H9 (cell line): ENCODE measurements at regions not wholly inside any gene's neighbourhood (a gene's known extent, or its start where the extent isn't known, plus 50 kb on each side); places are given as distances from the start of the nearest gene placed in this dataset.

Experiments
- DNase-seq: peaks from one replicate; pipeline ENCODE4 v3.0.0-alpha.2; 2017
- H2AFZ ChIP-seq: one replicate; pipeline ENCODE4 v1.6.1; 2013; ENCODE audit warnings: mild to moderate bottlenecking, low read length, control low read depth, moderate library complexity
- H2AK5ac ChIP-seq: 2 replicates; pipeline ENCODE4 v1.6.1; 2013; ENCODE audit warnings: low read length, control low read depth, mixed read lengths; ENCODE audit not compliant: insufficient read length
- H2BK120ac ChIP-seq: one replicate; pipeline ENCODE4 v1.6.1; 2013; ENCODE audit warnings: low read depth, mild to moderate bottlenecking, low read length, control low read depth, inconsistent platforms; ENCODE audit not compliant: poor library complexity, severe bottlenecking
- H2BK12ac ChIP-seq: 2 replicates; pipeline ENCODE4 v1.6.1; 2013; ENCODE audit warnings: low read length, control low read depth, mixed read lengths, low read depth; ENCODE audit not compliant: insufficient read length
- H2BK15ac ChIP-seq: 2 replicates; pipeline ENCODE4 v1.6.1; 2013; ENCODE audit warnings: low read depth, low read length, control low read depth
- H2BK20ac ChIP-seq: one replicate; pipeline ENCODE4 v1.6.1; 2013; ENCODE audit warnings: low read depth, mild to moderate bottlenecking, low read length, control low read depth, inconsistent platforms; ENCODE audit not compliant: poor library complexity, severe bottlenecking
- H2BK5ac ChIP-seq: 2 replicates; pipeline ENCODE4 v1.6.1; 2013; ENCODE audit warnings: low read length, control low read depth, mixed read lengths; ENCODE audit not compliant: insufficient read length
- H3K14ac ChIP-seq: 2 replicates; pipeline ENCODE4 v1.6.1; 2013; ENCODE audit warnings: low read length, control low read depth; ENCODE audit not compliant: insufficient read depth
- H3K18ac ChIP-seq: 2 replicates; pipeline ENCODE4 v1.6.1; 2013; ENCODE audit warnings: low read depth, mild to moderate bottlenecking, mixed read lengths, low read length, control low read depth; ENCODE audit not compliant: insufficient read length
- H3K23ac ChIP-seq: 2 replicates; pipeline ENCODE4 v1.6.1; 2013; ENCODE audit warnings: low read length, control low read depth, mixed read lengths, low read depth; ENCODE audit not compliant: insufficient read length
- H3K23me2 ChIP-seq: 2 replicates; pipeline ENCODE4 v1.6.1; 2013; ENCODE audit warnings: low read depth, mild to moderate bottlenecking, mixed read lengths, low read length, control low read depth; ENCODE audit not compliant: insufficient read length, poor library complexity, severe bottlenecking
- H3K27ac ChIP-seq: 2 replicates; pipeline ENCODE4 v1.5.1; 2013; ENCODE audit warnings: low read length, control low read depth, mixed read lengths, low read depth; ENCODE audit not compliant: insufficient read length
- H3K27me3 ChIP-seq: 2 replicates; pipeline ENCODE4 v1.6.1; 2013; ENCODE audit warnings: low read length, control low read depth, inconsistent platforms; ENCODE audit not compliant: insufficient read depth
- H3K4ac ChIP-seq: 2 replicates; pipeline ENCODE4 v1.6.1; 2013; ENCODE audit warnings: low read depth, mild to moderate bottlenecking, control low read depth, inconsistent platforms, low read length, moderate library complexity
- H3K4me1 ChIP-seq: 2 replicates; pipeline ENCODE4 v1.6.1; 2013; ENCODE audit warnings: low read length, control low read depth, inconsistent platforms; ENCODE audit not compliant: insufficient read depth
- H3K4me2 ChIP-seq: 2 replicates; pipeline ENCODE4 v1.6.1; 2013; ENCODE audit warnings: low read length, control low read depth, mixed read lengths; ENCODE audit not compliant: insufficient read length, insufficient read depth
- H3K56ac ChIP-seq: 2 replicates; pipeline ENCODE4 v1.6.1; 2013; ENCODE audit warnings: low read depth, mild to moderate bottlenecking, mixed read lengths, low read length, control low read depth; ENCODE audit not compliant: insufficient read length
- H3K79me1 ChIP-seq: 2 replicates; pipeline ENCODE4 v1.6.1; 2013; ENCODE audit warnings: low read depth, mild to moderate bottlenecking, moderate library complexity, low read length, control low read depth, inconsistent platforms; ENCODE audit not compliant: insufficient read depth, poor library complexity, severe bottlenecking
- H3K79me2 ChIP-seq: 2 replicates; pipeline ENCODE4 v1.6.1; 2013; ENCODE audit warnings: low read length, control low read depth, inconsistent platforms; ENCODE audit not compliant: insufficient read depth
- H3K9ac ChIP-seq: 2 replicates; pipeline ENCODE4 v1.6.1; 2013; ENCODE audit warnings: low read length, control low read depth, mixed read lengths; ENCODE audit not compliant: insufficient read length; ENCODE audit errors: extremely low read depth
- H3K9me3 ChIP-seq: one replicate; pipeline ENCODE4 v1.6.1; 2013; ENCODE audit warnings: low read depth, low read length, inconsistent platforms; ENCODE audit not compliant: control insufficient read depth
- H3T11ph ChIP-seq: one replicate; pipeline ENCODE4 v1.6.1; 2013; ENCODE audit warnings: mild to moderate bottlenecking, low read length, control low read depth, inconsistent platforms
- H4K20me1 ChIP-seq: one replicate; pipeline ENCODE4 v1.6.1; 2013; ENCODE audit not compliant: control insufficient read depth, insufficient read length, insufficient read depth
- H4K5ac ChIP-seq: 2 replicates; pipeline ENCODE4 v1.6.1; 2013; ENCODE audit warnings: low read depth, mild to moderate bottlenecking, mixed read lengths, low read length, control low read depth; ENCODE audit not compliant: insufficient read length
- H4K8ac ChIP-seq: replicated peaks from 2 replicates; pipeline ENCODE4 v1.6.1; 2013; ENCODE audit warnings: low read length, control low read depth, mixed read lengths, low read depth; ENCODE audit not compliant: insufficient read length
- H4K91ac ChIP-seq: 2 replicates; pipeline ENCODE4 v1.6.1; 2013; ENCODE audit warnings: low read depth, mild to moderate bottlenecking, moderate library complexity, mixed read lengths, low read length, control low read depth; ENCODE audit not compliant: insufficient read length
- H3K27ac Mint-ChIP-seq, 3 experiments: 2 replicates in 2 of 3; 3 replicates in 1 of 3; pipeline ENCODE4 v1.8.0; 2020 to 2021; ENCODE audit warnings: mixed read lengths in 3 of 3, mild to moderate bottlenecking in 1 of 3, moderate library complexity in 1 of 3
- H3K27me3 Mint-ChIP-seq: 2 replicates; pipeline ENCODE4 v1.8.0; 2021; ENCODE audit warnings: low read depth, mild to moderate bottlenecking, moderate library complexity, mixed read lengths
- H3K36me3 Mint-ChIP-seq, 3 experiments: 2 replicates in 2 of 3; 3 replicates in 1 of 3; pipeline ENCODE4 v1.8.0; 2020 to 2021; ENCODE audit warnings: low read depth in 3 of 3, mixed read lengths in 3 of 3; ENCODE audit not compliant: insufficient read depth in 1 of 3
- H3K4me1 Mint-ChIP-seq, 2 experiments: 2 replicates each; pipeline ENCODE4 v1.8.0; 2020; ENCODE audit warnings: mixed read lengths in 2 of 2
- H3K4me3 Mint-ChIP-seq, 2 experiments: 2 replicates in 1 of 2; 3 replicates in 1 of 2; pipeline ENCODE4 v1.8.0; 2020 to 2021; ENCODE audit warnings: mild to moderate bottlenecking in 2 of 2, mixed read lengths in 2 of 2, moderate library complexity in 1 of 2
- H3K9me3 Mint-ChIP-seq, 2 experiments: 2 replicates in 1 of 2; 3 replicates in 1 of 2; pipeline ENCODE4 v1.8.0; 2020; ENCODE audit warnings: mild to moderate bottlenecking in 2 of 2, mixed read lengths in 2 of 2, moderate library complexity in 1 of 2
- CTCF ChIP-seq: fragments of 200-600 bp; sonication (generic); conservative IDR thresholded peaks from 3 replicates; pipeline ENCODE4 v1.8.0; 2021; ENCODE audit warnings: antibody characterized with exemption, mild to moderate bottlenecking
- WGBS: extraction: QIAGEN DNeasy Blood & Tissue Kit; methylation state at CpG from one replicate; pipeline ENCODE4 v1.1.7; 2013; ENCODE audit warnings: missing lambda C conversion rate, low lambda C conversion rate, mixed read lengths; ENCODE audit not compliant: insufficient read length; ENCODE audit errors: extremely low coverage; 5-methylcytosine and 5-hydroxymethylcytosine counted together

GRCh38 chr9:4424891-4425290 lies 65.4 kb upstream of the SLC1A1 start:
- no peaks in the 10 kb centered on the region for H3K4me1 ChIP-seq
- DNase-seq = no peak
- no peaks in the 10 kb centered on the region for H3K36me3 Mint-ChIP-seq
- H3K9me3 ChIP-seq = no peaks in the 10 kb centered on the region
- H2BK120ac ChIP-seq = no peak overlapping the region
- no peaks in the 10 kb centered on the region for H3K9me3 Mint-ChIP-seq
- H3K27ac ChIP-seq = no peak overlapping the region
- no peaks in the 10 kb centered on the region for H3K27me3 ChIP-seq
- TF ChIP-seq CTCF = no peak
- H3K4ac ChIP-seq = no peak overlapping the region
- no peak overlapping the region for H3K27ac Mint-ChIP-seq
- H4K20me1 ChIP-seq = no peaks in the 10 kb centered on the region
- no peak overlapping the region for H3K4me3 Mint-ChIP-seq
- H3K23me2 ChIP-seq = no peaks in the 10 kb centered on the region
- no peaks in the 10 kb centered on the region for H3K79me1 ChIP-seq
- H2BK12ac ChIP-seq = no peak overlapping the region
- H3K14ac ChIP-seq = no peak overlapping the region
- no CpG with 5 or more reads among the region's 4 CpGs for WGBS
- no peak overlapping the region for H3K56ac ChIP-seq
- H4K5ac ChIP-seq = no peak overlapping the region
- H3K4me2 ChIP-seq = no peak overlapping the region
- no peak overlapping the region for H2AFZ ChIP-seq
- H4K8ac ChIP-seq = no peak overlapping the region
- H2BK5ac ChIP-seq = no peak overlapping the region
- no peak overlapping the region for H2AK5ac ChIP-seq
- H3K4me1 Mint-ChIP-seq = peaks cover 9 to 14% of the 10 kb centered on the region in 2 experiments
- H3K18ac ChIP-seq = no peak overlapping the region
- H3K23ac ChIP-seq = no peak overlapping the region
- no peak overlapping the region for H2BK15ac ChIP-seq
- H3K9ac ChIP-seq = no peak overlapping the region
- no peaks in the 10 kb centered on the region for H3K27me3 Mint-ChIP-seq
- no peak overlapping the region for H3T11ph ChIP-seq
- no peaks in the 10 kb centered on the region for H3K79me2 ChIP-seq
- no peak overlapping the region for H4K91ac ChIP-seq
- no peak overlapping the region for H2BK20ac ChIP-seq
